GM13976 (cell line): ENCODE measurements at regions not wholly inside any gene's neighbourhood (a gene's known extent, or its start where the extent isn't known, plus 50 kb on each side); places are given as distances from the start of the nearest gene placed in this dataset.
"Not testable (repeated sequence)": the region's sequence is repeated elsewhere in the genome, so short reads cannot be mapped to it uniquely, and the experiment has no call there.

Experiments
- DNase-seq: peaks from one replicate; pipeline ENCODE4 v3.0.0; 2012; ENCODE audit warnings: low spot score
- CTCF ChIP-seq: IDR thresholded peaks from 2 replicates; pipeline ENCODE4 v1.5.1; 2012; ENCODE audit warnings: borderline replicate concordance, mild to moderate bottlenecking; ENCODE audit not compliant: insufficient read depth; ENCODE audit errors: extremely low read depth, missing control alignments, control extremely low read depth
- in situ Hi-C: fragments of 300-500 bp; cut with MboI; formaldehyde crosslinking; loops from one replicate; pipeline ENCODE4 v1.12.0; 2022; ENCODE audit warnings: low sequenced_read_pairs, mixed read lengths, inconsistent platforms; ENCODE audit not compliant: unreplicated experiment

- TF ChIP-seq CTCF, result no peak
- DNase-seq, result no peak
- in situ Hi-C loops, result no loop called here
These were observed 322.1 kb upstream of the SOX9 start for GRCh38 chr17:71798701-71799100.

GRCh38 chr17:71799657-71800056 is 321.2 kb upstream of the SOX9 start:
- TF ChIP-seq CTCF, result no peak
- in situ Hi-C loops, result no loop called here
- no peak for DNase-seq

GRCh38 chr17:71801301-71801700 is 319.5 kb upstream of the SOX9 start:
- no peak for TF ChIP-seq CTCF
- DNase-seq, result no peak
- in situ Hi-C loops, result no loop called here

- no peak for TF ChIP-seq CTCF
- in situ Hi-C loops, result no loop called here
- no peak for DNase-seq
These were observed 318.2 kb upstream of the SOX9 start for GRCh38 chr17:71802663-71803062.

GRCh38 chr17:71803656-71804284 is 317.1 kb upstream of the SOX9 start:
- DNase-seq, result no peak

GRCh38 chr17:71809537-71809936 is 311.3 kb upstream of the SOX9 start:
- no peak for DNase-seq
- TF ChIP-seq CTCF, result no peak
- in situ Hi-C loops, result no loop called here

More at GRCh38 chr17:71803656-71804284, 317.1 kb upstream of the SOX9 start:
- no peak for TF ChIP-seq CTCF
- in situ Hi-C loops, result no loop called here

- DNase-seq, in situ Hi-C loops: not testable (repeated sequence)
These were observed 307.0 kb upstream of the SOX9 start for GRCh38 chr17:71813861-71814260.
